ENCODE measurements at regions not wholly inside any gene's neighbourhood (a gene's known extent, or its start where the extent isn't known, plus 50 kb on each side); places are given as distances from the start of the nearest gene placed in this dataset.

GRCh38 chr12:9332564-9332963 is 124.4 kb upstream of the PZP start:
- no peak for TF ChIP-seq CTCF (conservative IDR thresholded peaks at IDR 0.05; ENCODE audit: low read length)
- TF ChIP-seq EZH2phosphoT487 (IDR thresholded peaks at IDR 0.05; ENCODE audit: borderline replicate concordance, low read depth, low read length) = no peak
